ENCODE measurements at regions not wholly inside any gene's neighbourhood (a gene's known extent, or its start where the extent isn't known, plus 50 kb on each side); places are given as distances from the start of the nearest gene placed in this dataset.
A peak's percentile ranks its signal among the peaks of the same experiment; 100 is the strongest.

- DNase-seq (ENCODE audit: extremely low read depth, low read depth, low spot score) = no peak
Observed at GRCh38 chr10:90174531-90174930, 473.1 kb downstream of the KIF20B start.

GRCh38 chr10:90175161-90175681 lies 473.8 kb downstream of the KIF20B start:
- DNase-seq (ENCODE audit: extremely low read depth, low read depth, low spot score) = no peak

- DNase-seq (ENCODE audit: extremely low read depth, low read depth, low spot score) = no peak
Observed at GRCh38 chr10:90179696-90180407, 478.5 kb downstream of the KIF20B start.

GRCh38 chr10:90180886-90181691 lies 479.7 kb downstream of the KIF20B start:
- DNase-seq (ENCODE audit: extremely low read depth, low read depth, low spot score) = no peak

GRCh38 chr10:90192825-90193224 lies 491.4 kb downstream of the KIF20B start:
- no peak for DNase-seq (ENCODE audit: extremely low read depth, low read depth, low spot score)

GRCh38 chr10:90193240-90193985 lies 492.0 kb downstream of the KIF20B start:
- no peak for DNase-seq (ENCODE audit: extremely low read depth, low read depth, low spot score)

GRCh38 chr10:90195288-90195840 lies 494.0 kb downstream of the KIF20B start:
- DNase-seq (ENCODE audit: extremely low read depth, low read depth, low spot score) = no peak

- DNase-seq (ENCODE audit: extremely low read depth, low read depth, low spot score) = no peak
Observed at GRCh38 chr10:90197766-90198165, 496.4 kb downstream of the KIF20B start.

GRCh38 chr10:90199093-90199492 lies 497.7 kb downstream of the KIF20B start:
- DNase-seq (ENCODE audit: extremely low read depth, low read depth, low spot score) = peak; percentile 7

GRCh38 chr10:90199513-90199912 lies 498.1 kb downstream of the KIF20B start:
- DNase-seq (ENCODE audit: extremely low read depth, low read depth, low spot score) = no peak

GRCh38 chr10:90204131-90204955 lies 503.0 kb downstream of the KIF20B start:
- DNase-seq (ENCODE audit: extremely low read depth, low read depth, low spot score) = no peak

GRCh38 chr10:90204956-90205314 lies 503.5 kb downstream of the KIF20B start:
- DNase-seq (ENCODE audit: extremely low read depth, low read depth, low spot score) = no peak

GRCh38 chr10:90205340-90205739 lies 503.9 kb downstream of the KIF20B start:
- DNase-seq (ENCODE audit: extremely low read depth, low read depth, low spot score) = no peak

GRCh38 chr10:90213346-90213745 lies 512.0 kb downstream of the KIF20B start:
- no peak for DNase-seq (ENCODE audit: extremely low read depth, low read depth, low spot score)

- DNase-seq (ENCODE audit: extremely low read depth, low read depth, low spot score) = no peak
Observed at GRCh38 chr10:90218846-90219245, 517.5 kb downstream of the KIF20B start.

- no peak for DNase-seq (ENCODE audit: extremely low read depth, low read depth, low spot score)
Observed at GRCh38 chr10:90222372-90222771, 521.0 kb downstream of the KIF20B start.

- DNase-seq (ENCODE audit: extremely low read depth, low read depth, low spot score) = no peak
Observed at GRCh38 chr10:90222939-90223338, 521.5 kb downstream of the KIF20B start.

- DNase-seq (ENCODE audit: extremely low read depth, low read depth, low spot score) = no peak
Observed at GRCh38 chr10:90224791-90225566, 523.6 kb downstream of the KIF20B start.

- no peak for DNase-seq (ENCODE audit: extremely low read depth, low read depth, low spot score)
Observed at GRCh38 chr10:90226517-90226916, 525.1 kb downstream of the KIF20B start.
